Effector CD4-positive, alpha-beta T cell (primary cell): ENCODE measurements at regions not wholly inside any gene's neighbourhood (a gene's known extent, or its start where the extent isn't known, plus 50 kb on each side); places are given as distances from the start of the nearest gene placed in this dataset.

Source experiments
- DNase-seq: peaks from one replicate; pipeline ENCODE4 v3.0.0-alpha.2; 2020

- no peak for DNase-seq
Measured at GRCh38 chr1:43065191-43065590, 106.5 kb upstream of the SLC2A1 start.

DNA sequence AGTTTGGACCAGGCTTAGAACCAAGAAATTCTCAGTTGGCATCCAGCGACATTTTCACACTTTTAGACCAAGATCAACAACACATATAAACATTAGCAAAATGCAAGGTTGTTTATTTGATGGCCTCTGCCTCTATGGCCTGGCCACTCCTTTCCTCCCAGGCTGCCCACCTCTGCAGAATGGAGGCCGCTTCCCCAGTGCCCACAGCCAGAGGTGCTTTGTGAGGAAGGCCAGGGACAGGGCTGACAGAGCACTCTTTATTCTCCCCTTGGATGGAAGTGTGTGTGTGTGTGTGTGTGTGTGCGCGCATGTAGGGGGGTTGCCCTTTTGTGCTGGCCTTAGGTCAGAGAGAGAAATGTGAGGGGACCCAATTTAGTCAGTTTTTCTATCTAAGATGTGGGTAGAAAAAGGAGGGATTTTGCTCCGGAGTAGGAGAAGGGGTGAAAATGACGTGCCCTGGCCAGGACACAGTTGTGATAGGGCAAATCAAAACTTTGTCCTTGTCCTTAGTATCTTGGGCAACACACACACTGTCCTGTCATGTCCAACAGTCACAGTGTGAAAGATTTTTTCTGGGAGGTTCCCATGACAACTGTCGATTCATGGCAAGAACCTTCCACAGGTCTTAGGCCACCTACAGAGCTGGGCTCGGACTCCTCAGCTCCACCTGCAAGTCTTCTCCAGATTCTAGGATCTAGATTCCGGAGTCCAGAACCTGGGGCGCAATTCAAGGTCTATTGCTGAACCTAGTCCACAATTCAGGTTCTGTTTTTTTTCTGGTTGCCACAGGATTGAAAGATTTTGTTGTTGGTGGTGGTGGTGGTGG is 104.9 kb upstream of the SLC2A1 start:
- DNase-seq: no peak

GRCh38 chr1:43062527-43063095 is 103.9 kb upstream of the SLC2A1 start:
- no peak for DNase-seq

DNA sequence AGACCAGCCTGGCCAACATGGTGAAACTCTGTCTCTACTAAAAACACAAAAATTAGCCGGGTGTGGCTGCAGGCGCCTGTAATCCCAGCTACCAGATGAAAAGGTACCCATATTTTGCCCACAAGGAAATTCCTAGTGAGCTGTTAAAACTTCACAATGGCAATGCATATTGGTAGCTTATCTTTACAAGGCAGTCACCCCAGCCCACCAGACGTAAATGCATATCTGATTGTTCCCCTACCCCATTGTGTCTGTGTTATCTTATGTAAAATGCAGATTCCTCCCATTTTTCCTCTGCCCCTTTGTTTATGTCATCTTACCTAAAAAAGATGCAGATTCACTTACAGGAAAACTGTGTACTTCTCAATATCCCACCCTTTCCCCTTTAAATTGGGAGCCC is 103.1 kb upstream of the SLC2A1 start:
- no peak for DNase-seq

DNA sequence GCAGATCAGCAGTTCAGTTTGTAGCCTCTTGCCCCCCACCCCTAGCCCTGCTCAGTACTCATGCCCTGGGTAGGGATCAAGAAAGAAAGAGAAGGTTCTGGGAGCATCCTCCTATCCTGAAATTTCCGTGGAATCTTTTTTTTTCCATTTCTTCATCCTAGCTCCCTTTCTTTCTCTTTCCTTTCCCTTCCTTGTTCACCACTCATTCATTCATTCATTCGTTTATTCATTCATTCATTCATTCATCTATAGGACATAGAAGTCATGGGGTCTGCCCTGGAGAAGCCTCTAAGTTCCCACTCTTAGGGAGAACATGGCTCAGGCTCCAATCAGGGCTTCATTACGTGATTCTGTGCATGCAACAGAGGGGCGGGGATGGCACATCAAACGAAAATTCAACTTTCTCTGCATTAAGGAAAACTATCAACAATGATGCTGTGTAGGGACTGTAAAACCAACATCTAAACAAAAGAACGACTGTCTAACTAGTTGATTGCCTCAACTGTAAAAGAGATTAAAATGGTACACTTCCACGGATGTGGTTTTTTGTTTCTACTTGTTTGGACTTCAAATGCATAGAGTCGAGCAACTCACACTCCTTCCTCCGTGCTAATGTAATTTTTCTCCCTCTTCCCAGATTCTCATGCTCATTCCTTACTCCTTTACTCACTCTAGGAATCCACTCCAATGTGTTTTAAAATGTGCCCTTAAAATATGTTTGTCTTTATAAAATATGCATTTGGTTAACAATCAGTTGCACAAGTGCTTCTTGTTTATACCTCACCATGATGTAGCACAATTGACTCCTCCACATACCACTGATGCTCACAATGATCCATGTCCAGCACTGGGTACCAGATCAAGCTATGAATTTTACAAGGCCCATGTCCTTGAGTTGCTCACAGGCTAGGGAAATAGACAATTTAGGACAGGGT is 101.2 kb upstream of the SLC2A1 start:
- no peak for DNase-seq

DNA sequence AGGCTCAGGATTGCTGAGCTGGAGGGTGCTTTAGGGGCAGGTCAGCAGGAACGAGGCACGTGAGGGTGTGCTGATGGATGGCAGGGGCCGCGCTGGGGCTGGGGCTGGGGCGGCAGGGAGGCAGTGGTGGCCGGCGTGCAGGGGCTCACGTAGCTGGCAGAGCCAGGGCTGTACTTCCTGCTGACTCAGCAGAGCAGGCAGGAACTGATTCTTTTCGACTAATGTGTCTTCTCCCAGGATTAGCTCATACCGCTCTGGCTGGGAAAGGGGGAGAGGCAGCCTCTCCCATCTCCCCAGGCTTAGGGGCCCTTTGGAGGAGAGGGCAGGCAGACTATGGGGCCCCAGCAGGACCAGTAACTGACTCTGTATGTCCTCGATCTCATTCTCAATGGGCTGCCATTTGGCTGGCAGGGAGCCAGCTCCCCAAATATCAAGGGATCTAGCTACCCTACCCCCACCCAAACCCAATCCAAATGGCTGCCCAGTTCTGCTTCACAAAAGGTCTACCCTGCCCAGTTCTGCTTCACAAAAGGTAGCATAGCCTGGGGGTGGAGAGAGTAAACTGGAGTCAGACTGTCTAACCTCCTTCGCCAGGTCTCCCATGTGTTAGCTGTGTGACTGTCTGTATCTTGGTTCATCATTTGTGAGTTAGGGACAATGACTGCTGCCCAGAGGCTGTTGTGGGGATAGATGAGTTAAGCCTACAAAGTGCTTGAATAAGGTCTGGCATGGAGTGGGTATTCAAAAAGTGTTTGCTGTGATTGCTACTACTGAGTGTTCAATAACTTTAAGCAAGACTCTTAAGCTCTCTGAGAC is 100.1 kb upstream of the SLC2A1 start:
- DNase-seq: no peak

DNA sequence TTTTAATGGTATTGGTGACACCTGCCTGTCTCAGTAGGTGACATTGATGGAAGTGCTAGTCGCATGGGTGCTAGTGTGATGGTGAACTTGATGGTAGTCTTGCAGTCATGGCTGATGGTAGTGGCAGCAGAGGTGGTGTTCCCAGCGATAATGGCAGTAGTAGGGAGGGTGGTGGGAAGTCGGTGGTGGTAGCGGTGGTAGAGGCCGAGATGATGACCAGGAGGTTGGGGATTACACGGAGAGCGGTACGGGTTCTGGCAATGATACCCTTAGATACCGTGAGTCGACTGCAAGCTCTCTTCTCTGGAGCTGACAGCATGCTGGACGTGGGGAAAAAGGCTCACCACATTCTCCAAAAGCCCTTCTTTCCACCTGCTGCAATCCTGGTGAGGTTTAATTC is 99.4 kb upstream of the SLC2A1 start:
- no peak for DNase-seq

- no peak for DNase-seq
Measured at GRCh38 chr1:43057567-43057966, 98.9 kb upstream of the SLC2A1 start.

- DNase-seq: no peak
Measured at GRCh38 chr1:43056981-43057391, 98.3 kb upstream of the SLC2A1 start.

GRCh38 chr1:43056460-43056859 is 97.8 kb upstream of the SLC2A1 start:
- no peak for DNase-seq

GRCh38 chr1:43054961-43055360 is 96.3 kb upstream of the SLC2A1 start:
- no peak for DNase-seq

- DNase-seq: no peak
Measured at GRCh38 chr1:43052786-43053439, 94.2 kb upstream of the SLC2A1 start.

DNA sequence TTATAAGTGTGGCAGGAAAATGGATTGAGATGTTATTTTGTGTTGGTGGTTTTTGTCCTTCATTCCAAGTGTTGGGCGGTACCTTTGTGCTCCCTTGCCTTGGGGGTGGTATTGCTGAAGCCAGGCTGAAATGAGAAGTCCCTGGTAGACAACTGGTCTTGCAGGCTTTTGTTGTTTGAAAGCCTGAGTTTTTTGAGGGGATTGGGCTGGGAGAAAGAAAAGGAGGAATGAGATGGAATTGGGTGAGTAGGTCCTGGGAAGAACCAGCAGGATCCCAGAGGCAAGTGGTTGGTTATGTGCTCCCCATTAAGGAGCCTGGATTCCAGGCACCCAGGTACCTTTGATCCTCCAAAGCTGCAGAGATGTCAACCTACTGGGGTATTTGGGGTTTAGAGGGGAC is 93.7 kb upstream of the SLC2A1 start:
- DNase-seq: no peak

GRCh38 chr1:43049481-43049880 is 90.8 kb upstream of the SLC2A1 start:
- no peak for DNase-seq

- no peak for DNase-seq
Measured at GRCh38 chr1:43048601-43049011, 89.9 kb upstream of the SLC2A1 start.

DNA sequence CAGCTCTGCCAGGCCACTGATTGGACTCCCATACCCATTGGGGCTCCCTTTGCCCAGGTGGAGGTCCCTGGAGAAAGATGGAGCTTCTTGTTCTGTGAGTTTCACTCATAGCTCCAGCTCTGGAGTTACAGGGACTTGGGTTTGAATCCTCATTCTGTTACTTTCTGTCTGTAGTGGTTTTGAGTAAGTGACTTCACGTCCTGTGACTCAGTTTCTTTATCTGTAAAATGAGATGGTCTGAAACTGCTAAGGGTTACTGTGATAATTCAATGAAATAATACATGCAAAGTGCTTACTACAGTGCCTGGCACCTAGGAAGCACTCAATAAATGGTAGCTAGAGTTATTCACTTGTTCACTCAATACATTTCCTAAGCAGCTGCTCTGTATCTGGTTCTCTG is 88.5 kb upstream of the SLC2A1 start:
- no peak for DNase-seq

DNA sequence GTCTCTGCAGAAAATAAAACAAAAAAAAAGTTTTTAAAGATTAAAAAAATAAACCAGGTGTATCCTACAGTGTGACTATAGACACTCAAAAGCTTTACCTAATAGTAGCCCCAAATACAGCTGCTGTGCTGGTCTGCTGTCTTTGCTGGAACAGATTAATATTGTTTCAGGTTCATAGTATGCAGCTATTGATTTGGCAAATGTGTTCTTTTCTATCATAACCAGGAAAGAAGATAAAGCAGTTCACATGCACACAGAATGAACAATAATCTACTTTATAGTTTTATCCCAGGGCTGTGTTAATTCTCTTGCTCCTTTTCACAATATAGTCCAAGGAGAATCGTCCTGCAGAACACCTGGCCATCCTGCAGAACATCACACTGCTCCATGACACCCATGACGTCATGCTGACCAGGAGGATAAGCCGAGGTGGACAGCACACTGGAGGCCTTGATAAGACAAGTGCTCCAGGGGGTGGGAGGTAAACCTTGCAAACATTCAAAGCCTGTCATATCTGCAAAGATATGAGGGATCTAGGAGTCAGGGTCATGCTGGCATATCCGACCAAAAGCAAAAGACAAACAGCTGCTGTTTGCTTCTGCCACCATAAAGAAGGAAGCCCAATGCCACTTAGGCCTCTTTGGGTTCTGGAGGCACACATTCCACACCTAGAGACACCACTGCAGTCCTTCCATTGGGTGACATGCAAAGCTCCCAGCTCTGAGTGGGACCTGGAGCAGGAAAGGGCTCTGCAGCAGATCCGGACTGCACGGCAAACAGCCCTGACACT is 86.1 kb upstream of the SLC2A1 start:
- DNase-seq: no peak

GRCh38 chr1:43043695-43044094 is 85.0 kb upstream of the SLC2A1 start:
- DNase-seq: no peak

DNA sequence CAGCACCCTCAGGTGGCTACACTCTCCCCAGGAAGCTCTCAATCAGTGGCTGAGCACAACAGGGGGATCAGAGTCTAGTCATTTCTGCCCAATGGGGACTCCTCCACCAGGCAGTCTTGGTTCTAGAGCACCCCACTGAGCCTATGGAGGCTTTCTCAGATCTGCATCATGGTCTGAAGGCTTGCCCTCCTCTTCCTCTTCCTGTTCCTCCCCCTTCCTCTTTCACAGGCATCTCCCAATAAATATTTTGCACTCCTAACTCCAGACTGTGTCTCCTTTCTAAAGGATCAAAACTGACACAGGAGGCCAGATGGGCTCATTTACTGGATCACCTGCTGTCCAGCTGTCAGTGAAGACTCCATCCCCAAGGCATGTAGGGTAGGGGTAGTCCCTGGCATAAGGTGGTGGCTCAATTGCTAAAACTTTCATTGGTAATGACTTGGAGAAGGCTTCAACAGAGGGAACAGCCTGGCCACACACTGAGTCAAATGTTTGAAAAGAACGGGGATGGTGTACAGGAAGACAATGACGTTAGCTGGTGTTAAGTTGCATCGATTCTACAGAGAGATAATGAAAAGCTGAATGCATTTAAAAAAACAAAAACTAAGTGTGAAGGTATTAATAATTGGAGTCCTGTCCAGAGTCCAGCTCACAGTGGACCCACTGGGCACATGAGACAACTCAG is 84.2 kb upstream of the SLC2A1 start:
- no peak for DNase-seq

- no peak for DNase-seq
Measured at GRCh38 chr1:43042127-43042526, 83.5 kb upstream of the SLC2A1 start.

GRCh38 chr1:43041591-43041990 is 82.9 kb upstream of the SLC2A1 start:
- DNase-seq: no peak
